Stimulated activated naive CD4-positive, alpha-beta T cell (primary cell): ENCODE measurements at regions not wholly inside any gene's neighbourhood (a gene's known extent, or its start where the extent isn't known, plus 50 kb on each side); places are given as distances from the start of the nearest gene placed in this dataset.
A peak's percentile ranks its signal among the peaks of the same experiment; 100 is the strongest.

ENCODE experiments used
- DNase-seq, 6 experiments: peaks; one replicate each; lab custom pipeline; 2025; lab: John Stamatoyannopoulos, UW

GRCh38 chr3:178059836-178060235 is 476.4 kb upstream of the KCNMB2 start:
- DNase-seq, result no peak

- no peak for DNase-seq
Measured at GRCh38 chr3:178060407-178060806, 475.8 kb upstream of the KCNMB2 start.

GRCh38 chr3:178062126-178062525 is 474.1 kb upstream of the KCNMB2 start:
- DNase-seq, result no peak

- DNase-seq, result no peak
Measured at GRCh38 chr3:178063461-178063860, 472.8 kb upstream of the KCNMB2 start.

- DNase-seq, result no peak
Measured at GRCh38 chr3:178067721-178068120, 468.5 kb upstream of the KCNMB2 start.

- DNase-seq, result no peak
Measured at GRCh38 chr3:178072391-178073305, 463.6 kb upstream of the KCNMB2 start.

GRCh38 chr3:178073366-178073765 is 462.9 kb upstream of the KCNMB2 start:
- DNase-seq, result no peak

- no peak for DNase-seq
Measured at GRCh38 chr3:178075344-178075743, 460.9 kb upstream of the KCNMB2 start.

GRCh38 chr3:178078953-178079352 is 457.3 kb upstream of the KCNMB2 start:
- no peak for DNase-seq

GRCh38 chr3:178079966-178080365 is 456.3 kb upstream of the KCNMB2 start:
- no peak for DNase-seq

- DNase-seq, result no peak
Measured at GRCh38 chr3:178082326-178082906, 453.8 kb upstream of the KCNMB2 start.

- DNase-seq, result peak in 2 of 6 experiments; percentile 18 to 46
Measured at GRCh38 chr3:178083906-178084866, 452.1 kb upstream of the KCNMB2 start.

- DNase-seq, result peak; percentile 22 to 77 (median 64)
Measured at GRCh38 chr3:178084938-178085816, 451.1 kb upstream of the KCNMB2 start.

GRCh38 chr3:178085817-178086123 is 450.5 kb upstream of the KCNMB2 start:
- no peak for DNase-seq

- no peak for DNase-seq
Measured at GRCh38 chr3:178086144-178086825, 450.0 kb upstream of the KCNMB2 start.

- no peak for DNase-seq
Measured at GRCh38 chr3:178087376-178087775, 448.9 kb upstream of the KCNMB2 start.

- DNase-seq, result no peak
Measured at GRCh38 chr3:178088963-178089362, 447.3 kb upstream of the KCNMB2 start.

GRCh38 chr3:178090899-178091298 is 445.3 kb upstream of the KCNMB2 start:
- DNase-seq, result no peak

- DNase-seq, result no peak
Measured at GRCh38 chr3:178095522-178095921, 440.7 kb upstream of the KCNMB2 start.

- DNase-seq, result no peak
Measured at GRCh38 chr3:178096955-178097354, 439.3 kb upstream of the KCNMB2 start.

- no peak for DNase-seq
Measured at GRCh38 chr3:178097576-178097975, 438.7 kb upstream of the KCNMB2 start.
